ENCODE measurements at regions not wholly inside any gene's neighbourhood (a gene's known extent, or its start where the extent isn't known, plus 50 kb on each side); places are given as distances from the start of the nearest gene placed in this dataset.

- TF ChIP-seq CTCF (IDR thresholded peaks at IDR 0.05), result no peak
- no peak for TF ChIP-seq EZH2phosphoT487 (IDR thresholded peaks at IDR 0.05)
- no peak for TF ChIP-seq EZH2 (IDR thresholded peaks at IDR 0.05)
Measured at GRCh38 chr7:35513828-35514227, 181.1 kb downstream of the HERPUD2 start.

Data from neural progenitor cell (in vitro differentiated cells).